ENCODE measurements at regions not wholly inside any gene's neighbourhood (a gene's known extent, or its start where the extent isn't known, plus 50 kb on each side); places are given as distances from the start of the nearest gene placed in this dataset.

DNA sequence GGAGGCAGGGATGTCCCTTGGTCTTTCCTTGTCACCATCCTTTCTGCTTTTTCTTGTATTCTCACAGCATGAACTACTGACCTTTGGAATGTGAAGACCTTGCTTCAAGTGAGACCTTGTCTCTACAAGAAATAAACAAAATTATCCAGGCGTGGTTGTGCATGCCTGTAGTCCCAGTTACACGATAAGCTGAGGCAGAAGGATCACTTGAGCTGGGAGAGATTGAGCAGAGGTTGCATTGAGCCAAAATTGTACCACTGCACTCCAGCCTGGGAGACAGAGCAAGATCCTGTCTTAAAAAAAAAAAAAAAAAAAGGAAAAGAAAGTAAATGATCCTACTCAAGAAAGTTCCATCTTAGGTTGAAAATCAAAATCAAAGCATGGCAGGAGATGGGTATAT lies 173.7 kb downstream of the IRS1 start:
- Histone ChIP-seq H3K4me1 (ENCODE audit: insufficient read depth) (no peaks in the 10 kb centered on the region), H3K36me3 (ENCODE audit: insufficient read depth) (no peaks in the 10 kb centered on the region), H3K9me2 (ENCODE audit: insufficient read depth) (peaks cover 8% of the 10 kb centered on the region; the same call in 1 of the 2 replicates), H3K27me3 (ENCODE audit: insufficient read depth) (no peaks in the 10 kb centered on the region), H2AFZ (no peak overlapping the region), H4K20me1 (replicated peaks; ENCODE audit: insufficient read depth) (no peaks in the 10 kb centered on the region), H3K79me2 (replicated peaks; ENCODE audit: insufficient read depth) (no peaks in the 10 kb centered on the region), H3F3A (replicated peaks; ENCODE audit: low read depth) (no peaks in the 10 kb centered on the region), H3K27ac (ENCODE audit: low read depth) (no peak overlapping the region), H3K4me2 (no peak overlapping the region), H3K4me3 (no peak overlapping the region)
- Mint-ChIP-seq H3K4me3 (no peak overlapping the region), H3K36me3 (ENCODE audit: low read depth) (no peaks in the 10 kb centered on the region), H3K27me3 (ENCODE audit: insufficient read depth, low read depth, poor library complexity) (peaks cover 1% of the 10 kb centered on the region), H3K9me3 (no peaks in the 10 kb centered on the region), H3K4me1 (no peaks in the 10 kb centered on the region), H3K27ac (no peak overlapping the region)
- TF ChIP-seq STAT1 (IDR thresholded peaks at IDR 0.05; ENCODE audit: unreplicated experiment), result no peak
- no peak for TF ChIP-seq EZH2 (IDR thresholded peaks at IDR 0.05; ENCODE audit: low read depth, unreplicated experiment)
- no peak for TF ChIP-seq JUNB (IDR thresholded peaks at IDR 0.05; ENCODE audit: unreplicated experiment)
- TF ChIP-seq NANOG (IDR thresholded peaks at IDR 0.05; ENCODE audit: borderline replicate concordance), result no peak
- TF ChIP-seq, protein P1, sequence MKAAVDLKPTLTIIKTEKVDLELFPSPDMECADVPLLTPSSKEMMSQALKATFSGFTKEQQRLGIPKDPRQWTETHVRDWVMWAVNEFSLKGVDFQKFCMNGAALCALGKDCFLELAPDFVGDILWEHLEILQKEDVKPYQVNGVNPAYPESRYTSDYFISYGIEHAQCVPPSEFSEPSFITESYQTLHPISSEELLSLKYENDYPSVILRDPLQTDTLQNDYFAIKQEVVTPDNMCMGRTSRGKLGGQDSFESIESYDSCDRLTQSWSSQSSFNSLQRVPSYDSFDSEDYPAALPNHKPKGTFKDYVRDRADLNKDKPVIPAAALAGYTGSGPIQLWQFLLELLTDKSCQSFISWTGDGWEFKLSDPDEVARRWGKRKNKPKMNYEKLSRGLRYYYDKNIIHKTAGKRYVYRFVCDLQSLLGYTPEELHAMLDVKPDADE (IDR thresholded peaks at IDR 0.05), result no peak
- no peak for TF ChIP-seq ZNF331 (CRISPR knock-in tag; IDR thresholded peaks at IDR 0.05; ENCODE audit: low read depth)
- TF ChIP-seq, protein P2, sequence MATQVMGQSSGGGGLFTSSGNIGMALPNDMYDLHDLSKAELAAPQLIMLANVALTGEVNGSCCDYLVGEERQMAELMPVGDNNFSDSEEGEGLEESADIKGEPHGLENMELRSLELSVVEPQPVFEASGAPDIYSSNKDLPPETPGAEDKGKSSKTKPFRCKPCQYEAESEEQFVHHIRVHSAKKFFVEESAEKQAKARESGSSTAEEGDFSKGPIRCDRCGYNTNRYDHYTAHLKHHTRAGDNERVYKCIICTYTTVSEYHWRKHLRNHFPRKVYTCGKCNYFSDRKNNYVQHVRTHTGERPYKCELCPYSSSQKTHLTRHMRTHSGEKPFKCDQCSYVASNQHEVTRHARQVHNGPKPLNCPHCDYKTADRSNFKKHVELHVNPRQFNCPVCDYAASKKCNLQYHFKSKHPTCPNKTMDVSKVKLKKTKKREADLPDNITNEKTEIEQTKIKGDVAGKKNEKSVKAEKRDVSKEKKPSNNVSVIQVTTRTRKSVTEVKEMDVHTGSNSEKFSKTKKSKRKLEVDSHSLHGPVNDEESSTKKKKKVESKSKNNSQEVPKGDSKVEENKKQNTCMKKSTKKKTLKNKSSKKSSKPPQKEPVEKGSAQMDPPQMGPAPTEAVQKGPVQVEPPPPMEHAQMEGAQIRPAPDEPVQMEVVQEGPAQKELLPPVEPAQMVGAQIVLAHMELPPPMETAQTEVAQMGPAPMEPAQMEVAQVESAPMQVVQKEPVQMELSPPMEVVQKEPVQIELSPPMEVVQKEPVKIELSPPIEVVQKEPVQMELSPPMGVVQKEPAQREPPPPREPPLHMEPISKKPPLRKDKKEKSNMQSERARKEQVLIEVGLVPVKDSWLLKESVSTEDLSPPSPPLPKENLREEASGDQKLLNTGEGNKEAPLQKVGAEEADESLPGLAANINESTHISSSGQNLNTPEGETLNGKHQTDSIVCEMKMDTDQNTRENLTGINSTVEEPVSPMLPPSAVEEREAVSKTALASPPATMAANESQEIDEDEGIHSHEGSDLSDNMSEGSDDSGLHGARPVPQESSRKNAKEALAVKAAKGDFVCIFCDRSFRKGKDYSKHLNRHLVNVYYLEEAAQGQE (IDR thresholded peaks at IDR 0.05; ENCODE audit: unreplicated experiment), result no peak
- TF ChIP-seq, protein P3, sequence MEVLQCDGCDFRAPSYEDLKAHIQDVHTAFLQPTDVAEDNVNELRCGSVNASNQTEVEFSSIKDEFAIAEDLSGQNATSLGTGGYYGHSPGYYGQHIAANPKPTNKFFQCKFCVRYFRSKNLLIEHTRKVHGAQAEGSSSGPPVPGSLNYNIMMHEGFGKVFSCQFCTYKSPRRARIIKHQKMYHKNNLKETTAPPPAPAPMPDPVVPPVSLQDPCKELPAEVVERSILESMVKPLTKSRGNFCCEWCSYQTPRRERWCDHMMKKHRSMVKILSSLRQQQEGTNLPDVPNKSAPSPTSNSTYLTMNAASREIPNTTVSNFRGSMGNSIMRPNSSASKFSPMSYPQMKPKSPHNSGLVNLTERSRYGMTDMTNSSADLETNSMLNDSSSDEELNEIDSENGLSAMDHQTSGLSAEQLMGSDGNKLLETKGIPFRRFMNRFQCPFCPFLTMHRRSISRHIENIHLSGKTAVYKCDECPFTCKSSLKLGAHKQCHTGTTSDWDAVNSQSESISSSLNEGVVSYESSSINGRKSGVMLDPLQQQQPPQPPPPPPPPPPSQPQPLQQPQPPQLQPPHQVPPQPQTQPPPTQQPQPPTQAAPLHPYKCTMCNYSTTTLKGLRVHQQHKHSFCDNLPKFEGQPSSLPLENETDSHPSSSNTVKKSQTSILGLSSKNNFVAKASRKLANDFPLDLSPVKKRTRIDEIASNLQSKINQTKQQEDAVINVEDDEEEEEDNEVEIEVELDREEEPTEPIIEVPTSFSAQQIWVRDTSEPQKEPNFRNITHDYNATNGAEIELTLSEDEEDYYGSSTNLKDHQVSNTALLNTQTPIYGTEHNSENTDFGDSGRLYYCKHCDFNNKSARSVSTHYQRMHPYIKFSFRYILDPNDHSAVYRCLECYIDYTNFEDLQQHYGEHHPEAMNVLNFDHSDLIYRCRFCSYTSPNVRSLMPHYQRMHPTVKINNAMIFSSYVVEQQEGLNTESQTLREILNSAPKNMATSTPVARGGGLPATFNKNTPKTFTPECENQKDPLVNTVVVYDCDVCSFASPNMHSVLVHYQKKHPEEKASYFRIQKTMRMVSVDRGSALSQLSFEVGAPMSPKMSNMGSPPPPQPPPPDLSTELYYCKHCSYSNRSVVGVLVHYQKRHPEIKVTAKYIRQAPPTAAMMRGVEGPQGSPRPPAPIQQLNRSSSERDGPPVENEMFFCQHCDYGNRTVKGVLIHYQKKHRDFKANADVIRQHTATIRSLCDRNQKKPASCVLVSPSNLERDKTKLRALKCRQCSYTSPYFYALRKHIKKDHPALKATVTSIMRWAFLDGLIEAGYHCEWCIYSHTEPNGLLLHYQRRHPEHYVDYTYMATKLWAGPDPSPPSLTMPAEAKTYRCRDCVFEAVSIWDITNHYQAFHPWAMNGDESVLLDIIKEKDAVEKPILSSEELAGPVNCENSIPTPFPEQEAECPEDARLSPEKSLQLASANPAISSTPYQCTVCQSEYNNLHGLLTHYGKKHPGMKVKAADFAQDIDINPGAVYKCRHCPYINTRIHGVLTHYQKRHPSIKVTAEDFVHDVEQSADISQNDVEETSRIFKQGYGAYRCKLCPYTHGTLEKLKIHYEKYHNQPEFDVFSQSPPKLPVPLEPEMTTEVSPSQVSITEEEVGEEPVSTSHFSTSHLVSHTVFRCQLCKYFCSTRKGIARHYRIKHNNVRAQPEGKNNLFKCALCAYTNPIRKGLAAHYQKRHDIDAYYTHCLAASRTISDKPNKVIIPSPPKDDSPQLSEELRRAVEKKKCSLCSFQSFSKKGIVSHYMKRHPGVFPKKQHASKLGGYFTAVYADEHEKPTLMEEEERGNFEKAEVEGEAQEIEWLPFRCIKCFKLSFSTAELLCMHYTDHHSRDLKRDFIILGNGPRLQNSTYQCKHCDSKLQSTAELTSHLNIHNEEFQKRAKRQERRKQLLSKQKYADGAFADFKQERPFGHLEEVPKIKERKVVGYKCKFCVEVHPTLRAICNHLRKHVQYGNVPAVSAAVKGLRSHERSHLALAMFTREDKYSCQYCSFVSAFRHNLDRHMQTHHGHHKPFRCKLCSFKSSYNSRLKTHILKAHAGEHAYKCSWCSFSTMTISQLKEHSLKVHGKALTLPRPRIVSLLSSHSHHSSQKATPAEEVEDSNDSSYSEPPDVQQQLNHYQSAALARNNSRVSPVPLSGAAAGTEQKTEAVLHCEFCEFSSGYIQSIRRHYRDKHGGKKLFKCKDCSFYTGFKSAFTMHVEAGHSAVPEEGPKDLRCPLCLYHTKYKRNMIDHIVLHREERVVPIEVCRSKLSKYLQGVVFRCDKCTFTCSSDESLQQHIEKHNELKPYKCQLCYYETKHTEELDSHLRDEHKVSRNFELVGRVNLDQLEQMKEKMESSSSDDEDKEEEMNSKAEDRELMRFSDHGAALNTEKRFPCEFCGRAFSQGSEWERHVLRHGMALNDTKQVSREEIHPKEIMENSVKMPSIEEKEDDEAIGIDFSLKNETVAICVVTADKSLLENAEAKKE (CRISPR knock-in tag; IDR thresholded peaks at IDR 0.05), result no peak
- no peak for TF ChIP-seq EZH2phosphoT487 (IDR thresholded peaks at IDR 0.05; ENCODE audit: unreplicated experiment)
- TF ChIP-seq CREB1 (CRISPR knock-in tag; IDR thresholded peaks at IDR 0.05; ENCODE audit: low read depth), result no peak
- DNase-seq (ENCODE audit: low spot score) (no peak), ATAC-seq (no peak)
